OCI-M2 (cell line): ENCODE measurements at regions not wholly inside any gene's neighbourhood (a gene's known extent, or its start where the extent isn't known, plus 50 kb on each side); places are given as distances from the start of the nearest gene placed in this dataset.

ENCODE experiments used
- DNase-seq: peaks from one replicate; lab custom pipeline; 2025; ENCODE audit not compliant: unreplicated experiment; lab: John Stamatoyannopoulos, UW

DNA sequence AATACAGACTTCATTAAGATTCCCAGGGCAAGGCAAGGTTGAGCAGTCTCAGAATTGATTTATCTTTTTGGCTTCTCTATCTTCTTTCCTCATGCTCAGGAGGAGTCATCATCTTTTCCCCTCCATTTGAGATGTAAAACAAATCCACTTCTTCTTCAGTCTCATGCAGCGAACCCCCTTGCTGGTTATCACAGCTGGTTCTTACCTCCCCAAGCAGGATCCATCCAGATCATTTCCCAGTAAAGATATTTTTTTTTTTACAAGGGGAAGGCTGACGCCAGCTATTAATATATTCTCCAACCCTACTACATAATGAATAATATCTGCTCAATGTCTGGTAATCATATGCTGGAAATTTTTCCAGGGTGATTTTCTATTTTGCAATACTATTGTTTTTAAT is 508.9 kb upstream of the NOX3 start:
- DNase-seq = no peak

DNA sequence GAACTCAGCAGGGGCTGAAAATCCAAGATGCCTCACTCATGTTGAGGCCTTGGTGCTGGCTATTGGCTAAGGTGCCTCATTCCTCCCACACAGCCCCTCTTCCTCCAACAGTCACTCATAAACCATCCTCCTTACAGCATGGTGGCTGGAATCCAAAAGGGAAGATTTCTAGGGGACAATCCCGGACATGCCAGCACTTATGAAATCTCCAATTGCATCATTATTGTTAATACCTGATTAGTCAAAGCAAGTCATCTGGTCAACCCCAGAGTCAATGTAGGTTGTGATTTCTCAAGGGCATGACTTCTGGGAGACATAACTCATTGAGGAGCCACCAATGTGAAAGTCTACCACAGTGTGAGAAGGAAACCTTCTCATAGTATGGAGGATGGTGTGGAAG is 506.6 kb upstream of the NOX3 start:
- no peak for DNase-seq

DNA sequence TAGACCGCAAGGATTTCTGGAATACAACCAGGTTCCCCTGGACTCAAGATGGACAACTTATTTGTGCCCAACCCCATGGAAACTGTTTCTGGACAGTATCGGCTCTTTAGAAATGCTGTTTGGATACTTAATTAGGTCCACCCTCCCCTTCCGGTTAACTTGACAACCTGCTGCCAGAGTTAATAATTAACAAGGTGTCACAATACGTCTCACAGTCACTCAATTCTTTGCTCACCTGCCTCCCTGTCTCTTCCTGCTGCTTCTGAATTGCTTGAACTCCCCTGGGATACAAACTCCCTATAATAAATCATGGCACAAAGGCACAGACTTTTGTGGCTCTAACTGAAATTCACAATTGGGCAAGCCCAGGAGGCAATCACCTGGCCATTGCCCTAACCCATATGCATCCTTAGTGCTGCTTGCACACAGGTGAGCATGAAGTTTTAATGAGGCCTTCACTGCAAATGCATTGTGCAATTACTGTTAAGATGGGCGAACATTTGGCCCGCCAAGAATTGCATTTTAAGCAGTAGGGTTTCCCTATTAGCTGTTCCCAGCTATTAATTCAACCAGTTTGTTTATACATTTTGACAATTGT is 504.4 kb upstream of the NOX3 start:
- no peak for DNase-seq

DNA sequence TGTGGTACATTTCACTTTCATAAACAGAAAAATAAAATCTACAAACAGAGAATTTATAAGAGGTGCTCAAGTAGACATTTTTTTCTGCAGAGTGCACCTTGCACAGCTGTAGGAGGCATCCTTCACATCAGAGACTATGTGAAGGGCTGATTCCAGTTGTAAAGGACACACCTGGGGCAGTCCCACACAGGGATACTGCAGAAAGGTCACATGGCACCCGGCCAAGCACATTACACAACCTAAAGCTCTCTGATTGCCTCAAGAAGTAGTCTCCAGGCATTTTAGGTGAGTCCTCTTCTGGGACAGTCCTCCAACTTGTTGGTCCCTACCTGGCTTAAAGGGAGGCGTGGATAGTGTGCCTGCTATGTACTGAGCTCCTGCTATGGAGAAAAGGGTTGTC is 502.9 kb upstream of the NOX3 start:
- DNase-seq = no peak

DNA sequence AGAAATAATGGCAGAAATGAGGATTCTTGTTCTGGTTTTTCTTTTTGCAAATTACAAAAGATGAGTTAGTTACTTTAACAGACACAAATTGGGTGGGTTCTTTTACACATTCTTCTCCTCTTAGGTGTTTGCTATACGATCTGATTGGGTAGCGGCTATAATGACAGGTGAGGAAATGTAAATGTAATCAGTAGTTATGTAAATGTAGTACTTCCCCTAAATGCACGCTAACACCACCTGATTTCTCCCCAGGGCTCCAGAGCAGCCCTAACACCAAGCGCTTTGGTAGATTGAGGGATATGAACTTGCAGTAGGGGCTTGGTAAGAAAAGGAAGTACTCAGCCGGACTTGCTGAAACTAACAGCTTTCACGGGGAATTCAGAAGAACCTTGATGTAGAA is 499.4 kb upstream of the NOX3 start:
- no peak for DNase-seq

DNA sequence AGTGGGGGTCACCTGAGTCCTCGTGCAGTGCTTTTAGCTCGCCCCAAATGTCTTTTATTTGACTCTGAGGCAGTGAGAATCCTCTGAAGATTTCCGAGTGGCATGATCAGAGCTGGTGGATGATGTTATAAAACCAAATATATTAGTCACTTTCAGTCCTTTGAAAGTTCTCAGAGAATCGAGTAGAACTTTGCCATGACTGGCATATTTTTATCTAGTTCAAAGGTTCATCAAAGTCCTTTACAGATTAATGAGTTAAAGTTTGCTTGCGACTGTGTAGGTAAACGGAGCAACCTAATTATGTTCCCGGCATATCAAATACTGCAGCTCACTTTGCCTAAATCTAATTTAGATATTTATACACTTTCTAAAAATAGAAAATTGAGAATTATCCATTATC is 498.5 kb upstream of the NOX3 start:
- DNase-seq = no peak

DNA sequence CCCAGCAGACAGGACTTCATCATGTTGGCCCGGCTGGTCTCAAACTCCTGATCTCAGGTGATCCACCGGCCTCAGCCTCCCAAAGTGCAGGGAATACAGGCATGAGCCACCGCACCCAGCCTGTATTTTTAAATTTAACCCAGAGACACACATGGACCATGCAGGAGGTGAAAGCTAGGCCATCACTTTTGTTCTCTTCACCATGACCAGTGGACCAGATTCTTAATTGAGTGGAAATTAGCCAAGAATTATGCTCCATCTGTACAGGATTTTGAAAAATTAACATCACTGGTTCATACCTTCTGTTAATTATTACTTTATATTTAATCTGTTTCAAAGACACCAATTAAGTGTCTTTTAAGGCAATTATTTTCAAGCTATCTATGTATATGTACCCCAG is 493.6 kb upstream of the NOX3 start:
- DNase-seq = no peak

DNA sequence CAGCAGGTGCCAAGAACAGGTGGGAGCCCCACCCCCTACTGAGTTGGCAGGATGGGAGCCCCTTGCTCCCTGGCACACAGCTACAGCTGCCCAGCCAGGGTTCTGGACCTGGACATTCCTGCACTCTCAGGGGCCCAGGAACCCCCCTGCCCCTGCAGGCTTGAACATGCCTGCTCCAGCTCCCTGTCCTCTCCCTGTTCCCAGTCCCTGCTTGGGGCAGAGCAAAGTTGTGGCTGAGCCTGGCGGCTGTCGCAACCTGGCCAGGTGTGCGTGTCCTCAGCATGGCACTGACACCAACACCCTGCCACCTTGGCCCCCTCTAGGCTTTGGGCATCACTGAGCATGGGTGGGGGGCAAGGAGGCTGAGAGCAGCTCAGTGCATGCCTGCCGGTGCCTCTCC is 491.2 kb upstream of the NOX3 start:
- no peak for DNase-seq

DNA sequence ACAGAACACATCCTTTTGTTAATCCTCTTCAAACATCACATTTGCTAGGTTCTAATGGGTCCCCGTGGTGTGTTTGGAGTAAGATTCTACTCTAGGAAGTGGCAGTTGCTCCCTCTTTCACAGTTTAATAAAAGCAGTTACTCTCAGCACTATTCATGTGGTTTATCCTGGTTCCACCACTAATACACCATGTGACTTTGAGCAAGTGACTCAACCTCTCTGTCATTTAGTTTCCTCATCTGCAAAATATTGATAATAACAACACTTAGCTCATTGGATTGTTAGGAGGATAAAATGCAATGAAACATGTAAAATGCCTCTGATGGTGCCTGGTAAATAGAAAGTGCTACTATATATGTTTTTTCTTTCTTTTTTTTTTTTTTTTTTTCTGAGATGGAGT is 488.0 kb upstream of the NOX3 start:
- no peak for DNase-seq

DNA sequence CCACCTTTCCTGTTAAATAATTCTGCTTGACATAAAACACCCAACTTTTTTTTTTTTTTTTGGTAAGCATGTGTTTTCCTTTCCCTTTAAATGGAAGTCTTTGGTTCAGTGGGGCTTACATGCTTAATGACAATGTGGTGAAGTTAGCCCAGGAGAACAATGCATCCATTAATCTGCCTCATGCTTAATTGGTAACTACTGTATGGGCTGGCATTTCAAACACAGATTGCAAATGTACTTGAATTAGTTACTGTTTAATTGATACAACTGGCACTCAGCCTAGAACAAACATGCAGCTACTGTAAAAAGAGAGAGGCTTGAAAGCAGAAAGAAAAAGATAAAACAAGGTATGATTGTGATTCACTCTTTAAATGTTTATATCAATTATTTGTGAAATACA is 483.6 kb upstream of the NOX3 start:
- no peak for DNase-seq

DNA sequence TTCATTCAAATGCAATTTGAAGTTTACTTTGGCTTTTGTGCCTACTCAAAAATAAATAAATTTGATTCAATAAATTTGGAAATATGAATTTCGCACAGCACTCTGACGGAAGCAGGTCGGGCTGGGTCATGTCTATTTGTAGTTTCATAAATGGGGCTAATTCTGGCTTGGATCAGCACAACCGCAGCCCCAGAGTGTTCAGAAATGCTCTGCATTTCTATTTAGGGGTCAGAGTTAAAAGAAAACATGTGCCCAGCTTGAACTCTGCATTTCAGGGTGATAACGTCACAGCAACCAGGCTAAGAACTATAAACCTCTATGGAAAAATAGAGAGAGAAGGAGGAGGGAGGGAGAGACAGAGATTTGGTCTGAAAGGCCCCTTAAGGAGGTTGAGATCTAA is 480.9 kb upstream of the NOX3 start:
- DNase-seq = no peak

DNA sequence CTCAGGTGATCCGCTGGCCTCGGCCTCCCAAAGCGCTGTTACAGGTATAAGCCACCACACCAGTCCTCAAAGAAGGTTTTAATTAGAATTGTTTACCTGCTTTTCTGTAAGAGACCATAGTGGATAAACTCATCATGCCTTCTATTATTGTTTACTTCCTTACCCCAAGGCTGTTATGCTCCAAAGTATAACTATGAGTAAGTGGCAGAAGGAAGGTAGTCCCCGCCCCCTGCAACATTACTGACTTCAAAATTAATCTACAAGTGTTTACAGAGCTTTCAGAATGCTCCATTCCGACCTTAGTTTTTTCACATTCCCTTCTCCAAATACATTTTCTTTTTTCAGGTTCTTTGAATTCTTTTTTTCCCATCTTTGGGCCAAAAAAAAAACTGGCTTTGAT is 480.5 kb upstream of the NOX3 start:
- DNase-seq = no peak

DNA sequence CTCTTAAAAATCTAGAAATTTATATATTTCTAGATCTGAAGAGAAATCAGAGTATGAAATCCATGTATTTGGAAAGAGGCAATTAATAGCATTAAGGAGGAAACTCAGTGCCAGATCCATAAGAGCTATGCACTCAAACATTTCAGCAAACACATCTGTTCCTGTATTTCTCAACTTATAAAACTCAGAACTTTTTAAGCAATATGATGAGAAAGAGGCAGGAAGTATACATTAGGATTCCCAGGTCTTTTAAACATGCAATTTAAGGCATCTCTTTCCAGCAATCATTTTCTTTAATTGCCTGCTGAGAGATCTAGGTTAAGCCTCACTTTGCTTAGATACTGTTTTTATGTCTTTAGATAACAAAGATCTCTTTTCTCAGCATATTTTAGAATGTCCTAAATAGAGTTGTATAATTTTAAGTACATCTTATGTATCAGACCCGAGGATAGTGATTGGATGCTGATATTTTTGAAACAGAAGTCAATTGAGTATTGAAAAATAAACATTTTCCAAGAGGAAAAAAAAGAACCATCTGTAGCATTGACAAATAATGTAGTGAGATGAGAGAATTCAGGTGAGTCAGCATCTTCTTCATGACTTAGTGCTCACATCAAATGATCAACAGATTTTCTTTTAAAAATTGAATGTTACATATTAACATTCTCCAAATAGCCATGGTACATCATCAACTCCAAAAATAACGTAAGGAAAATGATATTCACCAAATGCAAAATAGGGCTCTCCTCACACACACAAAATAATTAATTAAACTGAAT is 461.4 kb upstream of the NOX3 start:
- DNase-seq = no peak

DNA sequence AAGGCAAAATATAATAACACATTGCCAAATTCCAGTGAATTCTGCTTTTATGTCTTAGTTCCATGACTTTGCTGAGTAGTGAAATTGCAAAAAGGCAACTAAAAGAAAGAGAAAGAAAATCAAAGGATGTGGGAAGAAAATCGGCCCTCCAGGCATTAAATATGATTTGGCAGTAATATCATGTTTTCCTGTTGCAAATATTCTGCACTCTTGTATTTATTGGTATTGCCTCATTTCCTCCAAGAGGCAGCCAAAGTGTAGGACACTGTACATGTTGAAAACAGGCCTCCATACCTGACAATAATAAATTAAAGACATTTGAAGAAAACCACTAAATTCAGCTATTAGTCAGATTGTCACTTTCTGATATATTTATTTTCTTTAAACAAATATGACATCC is 460.0 kb upstream of the NOX3 start:
- no peak for DNase-seq

DNA sequence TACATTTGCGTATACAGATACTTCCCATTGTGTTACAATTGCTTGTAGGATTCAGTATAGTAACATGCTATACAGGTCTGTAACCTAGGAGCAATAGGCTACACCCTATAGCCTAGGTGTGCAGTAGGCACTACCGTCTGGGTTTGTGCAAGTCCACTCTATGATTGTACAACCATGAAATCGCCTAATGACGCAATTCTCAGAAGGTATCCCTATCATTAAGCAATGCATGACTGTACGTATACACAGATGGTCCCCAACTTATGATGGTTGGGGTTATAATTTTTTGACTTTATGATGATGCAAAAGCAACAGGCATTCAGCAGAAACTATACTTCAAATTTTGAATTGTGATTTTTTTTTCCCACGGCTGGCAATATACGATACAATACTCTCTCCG is 458.2 kb upstream of the NOX3 start:
- no peak for DNase-seq

DNA sequence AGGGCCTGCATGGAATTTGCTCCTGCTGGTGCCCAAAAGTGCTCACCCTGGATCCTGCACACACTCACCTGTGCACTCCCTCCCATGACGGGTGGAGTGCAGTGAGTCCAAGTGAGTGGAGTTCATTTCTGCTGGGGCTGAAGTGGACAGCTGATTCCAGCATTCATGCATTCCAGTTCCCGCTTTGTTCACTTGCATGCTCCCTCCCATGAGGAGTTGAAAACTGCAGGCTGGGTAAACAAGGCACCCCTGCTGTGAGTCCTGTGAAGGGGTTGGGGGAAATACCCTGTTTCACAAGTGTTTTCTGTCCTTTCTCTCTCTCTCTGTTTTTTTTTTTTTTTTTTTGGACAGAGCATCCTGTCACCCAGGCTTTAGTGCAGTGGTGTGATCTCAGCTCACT is 454.1 kb upstream of the NOX3 start:
- DNase-seq = no peak

DNA sequence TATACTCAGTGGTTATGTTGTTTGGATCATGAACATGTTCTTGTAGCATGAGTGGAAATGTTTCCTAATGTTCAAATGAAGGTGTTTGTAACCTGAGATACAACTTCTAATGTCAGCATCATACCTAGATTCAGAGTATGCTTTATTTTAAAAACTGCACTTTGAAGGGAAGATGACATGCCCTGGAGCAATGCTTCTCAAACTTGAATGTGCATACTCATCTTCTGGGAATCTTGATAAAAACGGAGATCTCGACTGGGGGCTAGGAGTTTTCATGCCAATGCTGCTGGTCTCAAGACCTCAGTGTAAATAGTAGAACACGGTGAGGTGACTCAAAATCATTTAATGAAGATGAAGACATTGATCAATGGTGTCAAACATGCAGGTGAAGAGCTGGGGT is 440.0 kb upstream of the NOX3 start:
- no peak for DNase-seq

DNA sequence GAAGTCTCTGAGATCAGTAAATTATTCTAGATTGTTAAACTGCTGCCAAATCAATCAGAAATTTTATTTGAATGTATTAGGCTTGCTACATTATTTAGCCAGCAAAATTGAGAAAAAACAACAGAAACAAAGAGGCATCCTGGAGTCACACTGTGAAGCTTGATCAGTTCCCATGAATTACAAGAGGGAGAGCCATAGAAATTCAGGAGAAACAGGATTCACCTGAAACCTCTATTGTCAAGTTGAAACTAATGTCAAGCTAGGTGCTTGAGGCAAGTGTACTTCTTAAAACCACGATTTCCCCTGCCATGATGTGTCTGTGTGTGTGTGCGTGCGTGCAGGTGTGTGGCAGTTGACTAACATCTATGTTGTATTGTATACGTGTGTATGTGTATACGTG is 439.1 kb upstream of the NOX3 start:
- no peak for DNase-seq

DNA sequence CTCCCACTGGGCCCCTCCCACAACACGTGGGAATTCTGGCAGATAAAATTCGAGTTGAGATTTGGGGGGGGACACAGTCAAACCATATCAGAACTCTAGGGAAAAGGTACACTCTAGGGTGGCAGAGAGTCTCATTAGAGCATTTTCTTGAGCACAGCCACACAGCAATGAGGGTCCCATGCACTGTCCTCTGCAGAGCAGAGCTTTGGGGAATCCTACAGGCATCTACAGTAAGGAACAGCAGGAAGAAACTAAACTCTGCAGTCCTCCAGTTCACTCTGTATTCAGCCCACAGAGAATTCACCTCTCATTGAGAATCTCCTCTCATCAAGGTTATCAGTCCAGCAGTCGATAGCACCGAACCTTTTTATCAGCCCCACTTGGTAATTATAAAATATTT is 438.6 kb upstream of the NOX3 start:
- no peak for DNase-seq

DNA sequence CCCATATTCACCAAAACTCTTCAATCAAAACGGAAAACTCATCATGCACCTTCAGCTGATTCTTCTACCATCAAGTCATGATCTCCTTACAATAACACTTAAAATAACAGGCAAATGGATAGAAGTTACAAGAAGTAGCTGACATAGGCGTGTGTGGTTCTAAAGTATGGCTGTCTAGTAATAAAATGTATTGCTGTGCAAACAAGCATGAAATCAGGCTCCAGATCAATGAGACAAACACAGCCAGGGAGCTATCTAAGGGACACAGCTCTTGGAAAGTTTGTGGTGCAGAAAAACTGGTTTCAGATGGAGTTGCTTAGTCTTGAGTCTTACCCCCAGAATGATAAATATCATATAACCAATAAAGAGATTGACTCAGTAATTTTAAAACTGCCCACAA is 434.8 kb upstream of the NOX3 start:
- no peak for DNase-seq

DNA sequence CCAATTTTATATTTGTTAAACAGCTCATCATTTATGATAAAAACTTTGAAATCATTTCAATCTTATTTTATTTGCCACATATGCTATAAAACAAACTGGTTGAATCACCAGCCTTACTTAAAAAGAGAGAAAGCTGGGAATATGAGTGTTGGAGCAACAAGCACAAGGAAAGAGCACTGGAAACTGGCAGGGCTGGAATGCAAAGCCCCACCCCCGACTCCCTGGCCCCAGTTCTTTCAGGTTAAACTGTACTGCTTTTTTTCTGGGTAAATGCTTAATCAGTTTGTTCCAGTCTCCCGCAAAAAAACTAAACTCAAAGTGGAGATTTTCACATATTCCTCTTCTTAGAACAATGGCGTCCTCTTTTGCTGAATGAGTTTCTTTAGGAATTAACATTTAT is 433.8 kb upstream of the NOX3 start:
- DNase-seq = no peak

DNA sequence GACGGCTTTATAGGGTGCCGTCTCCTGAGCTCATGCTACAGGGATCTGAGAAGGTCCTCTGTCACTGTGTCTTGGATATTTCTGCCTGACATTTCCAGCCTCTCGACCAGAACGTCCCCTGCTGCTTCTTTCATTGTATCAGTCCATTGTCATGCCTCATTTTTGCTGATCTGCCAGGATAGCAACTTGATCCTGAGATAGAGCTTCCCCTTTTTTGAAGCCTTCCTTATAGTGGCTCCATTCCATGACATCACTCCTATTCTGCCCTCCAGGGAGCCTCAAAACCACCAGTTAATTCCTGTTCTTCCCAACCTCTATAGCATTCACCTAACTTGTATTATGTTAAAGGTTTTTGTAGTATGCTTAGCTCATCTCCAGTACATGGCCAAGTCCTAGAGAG is 431.8 kb upstream of the NOX3 start:
- DNase-seq = no peak

DNA sequence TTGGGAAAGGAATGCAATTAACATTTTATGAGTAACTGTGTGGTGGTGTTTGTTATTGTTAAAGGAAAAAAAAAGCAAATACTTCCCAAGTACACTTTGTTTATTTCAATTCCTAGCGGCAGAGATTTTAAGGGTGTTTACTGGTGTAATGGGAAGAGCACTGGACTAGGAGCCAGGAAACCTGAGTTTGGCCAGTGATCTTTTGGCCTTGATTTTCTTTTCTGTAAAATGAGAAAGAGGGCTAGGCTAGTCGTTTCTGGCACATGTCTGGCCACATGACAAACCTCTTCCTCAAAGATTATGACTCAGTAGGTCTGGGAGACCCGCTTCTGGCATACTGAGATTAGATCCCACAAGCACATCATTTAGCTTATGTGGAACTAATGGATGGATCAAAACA is 428.1 kb upstream of the NOX3 start:
- DNase-seq = no peak
